SIG-M5 treated with dmso at 0.1 percent for 504 hours (cell line): ENCODE measurements at regions not wholly inside any gene's neighbourhood (a gene's known extent, or its start where the extent isn't known, plus 50 kb on each side); places are given as distances from the start of the nearest gene placed in this dataset.
"Not testable (repeated sequence)": the region's sequence is repeated elsewhere in the genome, so short reads cannot be mapped to it uniquely, and the experiment has no call there.

Experiments
- DNase-seq: peaks from one replicate; lab custom pipeline; 2025; ENCODE audit not compliant: unreplicated experiment; lab: John Stamatoyannopoulos, UW

DNA sequence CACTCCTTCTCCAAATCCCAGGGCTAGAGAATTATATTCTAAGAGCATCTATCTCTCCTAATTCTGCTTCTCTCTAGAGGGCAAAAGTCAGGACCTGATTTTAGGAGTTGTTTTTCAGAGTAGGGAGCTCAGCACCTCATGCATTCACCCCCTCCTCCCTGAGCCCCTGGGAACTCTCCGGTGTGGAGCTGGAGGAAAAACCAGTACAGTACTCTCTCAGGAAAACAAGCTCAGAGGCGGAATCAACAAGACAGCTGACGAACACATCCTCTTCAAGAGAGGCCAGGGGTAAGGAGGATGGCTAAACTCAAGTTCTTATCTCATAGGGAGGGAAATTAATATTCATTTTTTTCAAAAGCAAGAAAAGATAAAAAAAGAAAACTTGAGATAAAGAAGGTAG, 120.1 kb upstream of the CDYL start:
- DNase-seq = no peak

DNA sequence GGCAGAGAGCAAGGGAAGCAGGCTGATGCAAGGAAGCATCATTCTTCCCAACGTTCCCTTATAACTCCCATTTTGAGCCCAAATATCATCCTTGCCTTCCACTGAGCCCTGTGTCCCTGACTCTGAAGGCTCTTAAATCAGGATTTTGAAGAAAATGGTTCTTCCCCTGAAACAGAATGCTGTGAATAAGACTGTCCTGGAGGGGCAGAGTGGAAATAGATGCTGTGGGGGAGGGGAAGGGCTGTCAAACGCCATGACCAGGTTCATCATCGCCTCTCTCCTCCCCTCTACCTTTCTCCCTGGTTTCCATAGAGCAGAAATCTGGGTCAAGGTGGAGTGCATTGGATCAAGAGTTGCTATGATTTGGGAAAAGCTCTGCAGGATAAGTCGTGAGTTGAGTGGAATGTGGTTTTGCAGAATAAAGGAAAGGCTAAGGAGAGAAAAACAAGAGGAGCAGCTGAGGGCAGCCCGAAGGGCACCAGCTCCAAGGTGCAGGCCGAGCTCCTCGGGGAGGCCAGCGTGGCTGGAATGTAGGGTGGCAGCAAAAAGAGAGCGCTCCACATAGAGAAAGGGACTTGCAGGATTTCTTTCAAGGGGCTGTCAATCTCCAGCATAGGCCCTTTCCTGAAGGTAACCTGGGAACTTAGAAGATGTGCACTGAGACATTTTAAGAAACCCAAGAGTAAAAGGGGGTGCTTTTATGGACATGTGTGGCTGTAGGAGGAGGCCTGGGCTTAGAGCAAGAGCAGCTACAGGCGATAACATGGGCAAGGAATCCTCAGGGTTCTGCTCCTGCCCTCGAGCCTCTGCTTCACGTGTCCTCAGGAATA, 120.8 kb upstream of the CDYL start:
- DNase-seq = no peak

DNA sequence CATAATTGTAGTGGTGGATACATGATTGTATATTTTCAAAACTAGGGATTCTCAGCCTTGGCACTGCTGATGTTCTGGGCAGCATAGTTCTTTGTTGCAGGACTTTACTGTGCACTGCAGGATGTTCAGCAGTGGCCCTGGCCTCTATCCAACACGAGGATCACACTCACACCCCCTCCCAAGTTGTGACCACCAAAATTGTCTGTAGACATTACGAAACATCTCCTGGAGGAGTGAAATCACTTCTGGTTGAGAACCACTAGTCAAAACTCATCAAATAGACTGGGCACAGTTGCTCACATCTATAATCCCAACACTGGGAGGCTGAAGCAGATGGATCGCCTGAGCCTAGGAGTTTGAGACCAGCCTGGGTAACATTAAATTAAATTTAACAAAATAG, 123.1 kb upstream of the CDYL start:
- no peak for DNase-seq

DNA sequence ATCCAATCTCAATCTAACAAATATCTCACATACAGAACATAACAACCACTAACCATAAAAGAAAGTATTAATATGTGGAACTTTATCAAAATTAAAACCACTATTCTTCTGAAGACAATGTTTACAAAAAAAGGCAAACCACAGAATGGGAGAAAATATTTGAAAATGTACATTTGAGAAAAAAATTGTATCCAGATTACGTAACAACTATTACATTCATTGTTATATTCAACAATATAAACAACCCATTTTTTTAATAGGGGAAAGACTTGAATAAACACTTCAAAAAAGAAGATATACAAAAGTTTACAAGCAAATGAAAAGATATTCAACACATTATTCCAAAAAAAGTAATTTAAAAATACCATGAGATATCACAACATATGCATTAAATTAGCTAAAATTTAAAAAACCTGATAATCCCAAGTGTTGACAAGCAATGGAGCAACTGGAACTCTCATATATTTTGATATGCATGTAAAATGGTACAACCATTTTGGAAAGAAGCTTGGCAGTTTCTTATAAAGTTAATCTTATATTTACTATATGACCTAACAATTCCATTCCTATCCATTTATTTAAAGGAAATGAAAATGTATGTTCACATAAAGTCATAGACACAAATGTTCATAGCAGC, 124.3 kb upstream of the CDYL start:
- DNase-seq = no peak

DNA sequence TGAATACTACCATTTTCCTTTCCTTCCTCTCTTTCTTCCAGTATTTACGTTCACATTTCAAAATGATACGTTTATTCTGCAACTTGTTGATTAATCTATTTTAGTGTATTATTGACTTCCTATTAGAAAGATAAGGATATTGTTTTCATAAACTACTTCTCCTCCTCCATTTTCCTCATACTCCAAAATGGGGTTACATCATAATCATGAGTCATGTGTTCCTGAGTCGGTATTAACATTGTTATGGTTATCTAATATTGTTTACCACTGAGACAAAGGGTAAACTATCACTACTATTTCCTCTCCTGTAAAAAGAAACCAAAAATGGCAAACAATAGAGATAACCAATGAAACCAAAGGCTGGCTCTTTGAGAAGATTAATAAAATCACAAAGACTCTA, 126.5 kb upstream of the CDYL start:
- no peak for DNase-seq

DNA sequence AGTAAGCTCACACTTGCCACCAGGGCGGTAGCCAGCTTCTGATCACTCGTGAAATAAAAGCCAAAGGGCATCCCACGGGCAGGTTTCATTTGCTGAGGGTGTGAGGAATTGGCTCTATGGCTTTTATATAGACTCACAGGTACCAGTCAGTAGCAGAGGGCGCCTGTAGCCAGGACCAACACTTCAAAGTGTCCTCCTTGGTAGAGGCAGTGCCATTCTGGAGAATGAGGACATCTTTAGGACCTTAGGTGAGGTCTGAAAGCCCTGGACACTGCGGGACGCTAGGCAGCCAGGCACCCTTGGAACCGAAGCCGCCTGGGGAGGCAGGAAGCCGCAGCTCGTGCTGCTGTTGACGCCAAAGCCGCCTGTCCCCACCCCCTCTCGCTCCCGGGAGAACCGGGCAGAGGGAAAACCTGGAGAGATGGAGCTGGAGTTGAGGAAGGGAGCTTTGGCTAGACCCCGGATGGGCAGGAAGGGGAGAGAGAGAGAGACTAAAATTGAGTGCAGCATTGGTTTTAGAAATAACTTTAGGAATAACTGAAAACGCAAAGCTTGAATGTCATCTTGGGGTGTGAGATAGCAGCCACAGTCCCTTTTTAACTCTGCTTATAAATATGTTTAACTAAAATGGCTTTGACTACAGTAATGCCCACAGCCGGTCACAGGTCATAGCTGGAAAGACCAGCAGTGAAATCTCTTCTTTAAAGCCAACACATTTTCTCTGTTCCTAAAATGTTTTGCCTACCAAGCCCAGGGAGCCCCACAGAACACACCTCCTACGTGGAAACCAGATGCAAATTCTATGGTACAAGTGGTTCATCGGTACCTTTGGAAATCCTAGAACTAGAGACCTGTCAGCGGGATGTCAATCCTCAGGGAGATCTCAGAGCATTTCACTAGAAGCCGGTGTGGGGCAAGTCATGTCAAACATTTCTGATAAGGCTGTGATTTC, 128.5 kb upstream of the CDYL start:
- DNase-seq = no peak

DNA sequence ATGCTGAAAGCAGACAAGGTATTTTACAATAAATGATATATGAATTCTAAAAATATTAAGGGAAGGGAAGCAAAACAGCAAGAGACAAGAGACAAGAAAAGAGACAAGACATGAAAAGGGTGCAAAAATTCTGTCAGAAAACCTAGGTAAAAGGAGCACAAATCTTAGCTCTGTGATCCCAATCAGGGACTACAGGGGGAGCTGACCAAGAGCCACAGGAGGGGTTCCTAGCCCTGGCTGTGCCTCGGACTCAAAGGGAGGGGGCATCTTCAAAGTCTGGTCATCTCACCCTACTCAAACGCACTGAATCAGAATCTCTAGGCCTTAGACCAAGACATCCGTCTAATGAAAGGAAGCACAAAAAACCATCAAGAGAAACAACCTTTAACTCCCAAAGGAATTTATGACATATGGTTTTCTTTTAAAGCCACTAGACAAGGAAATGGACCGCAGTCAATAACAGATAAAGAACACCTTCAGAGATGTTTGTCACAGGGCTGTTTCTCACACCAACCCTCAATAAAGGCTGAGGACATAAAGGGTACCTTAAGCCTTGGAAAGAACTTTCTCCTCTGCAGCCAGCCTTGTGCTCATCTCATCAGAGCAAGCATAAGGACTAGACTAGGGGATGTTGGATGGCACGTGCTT, 130.4 kb upstream of the CDYL start:
- no peak for DNase-seq

DNA sequence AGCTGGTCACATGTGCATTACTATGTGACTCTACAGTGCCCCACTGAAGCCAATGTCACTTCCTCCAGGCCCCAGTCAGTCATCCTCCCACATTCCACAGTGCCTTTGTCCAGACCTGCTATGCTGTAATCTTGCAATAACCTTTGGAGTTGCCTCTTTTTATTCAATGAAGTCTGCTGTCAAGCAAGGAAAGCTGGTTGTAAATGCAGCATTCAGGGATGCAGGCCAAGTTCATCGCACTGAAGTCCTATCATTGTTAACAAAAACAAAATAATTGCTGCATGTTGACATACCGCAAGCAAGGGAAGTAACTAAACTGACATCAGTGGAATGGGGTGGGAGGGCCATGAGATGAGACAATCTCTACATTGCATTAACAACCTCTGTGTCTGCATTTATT, 131.2 kb upstream of the CDYL start:
- no peak for DNase-seq

DNA sequence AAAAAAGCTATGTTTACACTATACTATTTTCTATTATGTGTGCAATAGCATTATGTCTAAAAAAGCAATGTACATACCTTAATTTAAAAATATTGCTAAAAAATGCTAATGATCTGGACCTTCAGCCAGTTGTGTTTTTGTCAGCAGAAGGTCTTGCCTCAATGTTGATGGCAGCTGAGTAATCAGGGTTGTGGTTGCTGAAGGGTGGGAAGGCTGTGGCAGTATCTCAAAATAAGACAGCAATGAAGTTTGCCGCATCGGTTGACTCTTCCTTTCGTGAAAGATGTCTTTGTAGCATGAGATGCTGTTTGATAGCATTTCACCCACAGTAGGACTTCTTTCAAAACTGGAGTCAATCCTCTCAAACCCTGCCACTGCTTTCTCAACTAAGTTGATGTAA, 134.7 kb upstream of the CDYL start:
- no peak for DNase-seq

DNA sequence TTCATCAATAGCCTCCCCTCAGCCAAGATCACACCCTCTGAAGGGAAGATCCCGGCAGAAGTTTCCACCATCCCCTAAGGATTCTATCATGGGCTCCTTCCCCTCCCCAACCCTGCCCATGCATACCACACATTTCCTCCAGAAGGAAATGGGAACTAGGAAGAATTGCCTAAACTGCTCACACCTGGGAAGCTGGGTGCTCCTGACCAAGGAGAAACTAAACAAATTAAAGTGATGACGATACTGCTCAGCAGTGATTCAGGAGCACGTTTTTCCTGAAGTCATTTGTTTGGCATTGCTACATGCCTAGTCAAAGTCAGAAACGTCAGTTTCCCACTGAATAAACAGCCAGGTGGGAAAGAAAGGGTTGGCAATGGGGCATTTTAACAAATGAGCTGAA, 136.1 kb upstream of the CDYL start:
- no peak for DNase-seq

DNA sequence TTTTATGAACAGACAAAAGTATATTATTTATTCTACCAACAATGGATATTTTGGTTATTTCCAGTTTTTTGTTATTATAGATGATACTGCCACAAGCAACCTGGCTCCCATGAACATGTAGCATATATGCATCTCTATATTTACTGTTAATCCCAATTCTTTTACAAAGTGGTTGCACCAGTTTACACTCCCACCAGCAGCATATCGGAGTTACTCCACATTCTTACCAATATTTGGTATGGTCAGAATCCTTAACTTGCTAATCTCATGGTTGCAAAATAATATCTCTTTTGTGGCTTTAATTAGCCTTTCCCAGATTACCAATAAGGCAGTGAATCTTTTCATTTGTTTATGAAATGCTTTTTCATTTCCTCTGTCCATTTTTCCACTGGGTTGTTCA, 137.6 kb upstream of the CDYL start:
- DNase-seq = no peak

DNA sequence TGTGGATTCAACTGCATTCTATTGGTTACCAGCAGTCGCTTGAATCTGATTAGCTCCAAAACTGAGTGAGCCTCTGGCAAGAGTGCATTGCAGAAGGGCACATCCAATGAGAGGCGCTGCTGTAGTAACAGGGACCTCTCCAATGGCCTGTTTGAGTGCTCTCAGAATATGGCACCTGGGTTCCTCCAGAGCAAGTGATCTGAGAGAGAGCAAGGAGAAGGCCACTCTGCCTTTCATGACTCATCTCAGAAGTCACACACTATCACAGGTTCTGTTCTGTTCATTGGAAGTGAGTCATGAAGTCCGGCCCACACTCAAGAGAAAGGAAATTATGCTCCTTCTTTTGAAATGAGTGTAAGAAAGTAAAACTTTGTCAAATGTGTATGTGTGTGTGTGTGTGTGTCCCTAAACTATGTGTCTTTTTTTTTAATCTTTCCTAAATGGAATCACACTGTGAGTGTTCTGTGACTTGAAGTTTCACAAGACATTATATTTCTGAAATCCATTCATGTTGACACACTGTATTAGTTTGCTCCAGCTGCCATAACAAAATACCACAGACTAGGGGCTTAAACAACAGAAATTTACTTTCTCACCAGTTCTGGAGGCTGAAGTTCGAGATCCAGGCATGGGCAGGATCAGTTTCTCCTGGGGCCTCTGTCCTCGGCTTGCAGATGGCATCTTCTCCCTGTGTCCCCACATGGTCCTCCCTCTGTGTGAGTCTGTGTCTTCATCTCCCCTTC, 138.3 kb upstream of the CDYL start:
- no peak for DNase-seq

DNA sequence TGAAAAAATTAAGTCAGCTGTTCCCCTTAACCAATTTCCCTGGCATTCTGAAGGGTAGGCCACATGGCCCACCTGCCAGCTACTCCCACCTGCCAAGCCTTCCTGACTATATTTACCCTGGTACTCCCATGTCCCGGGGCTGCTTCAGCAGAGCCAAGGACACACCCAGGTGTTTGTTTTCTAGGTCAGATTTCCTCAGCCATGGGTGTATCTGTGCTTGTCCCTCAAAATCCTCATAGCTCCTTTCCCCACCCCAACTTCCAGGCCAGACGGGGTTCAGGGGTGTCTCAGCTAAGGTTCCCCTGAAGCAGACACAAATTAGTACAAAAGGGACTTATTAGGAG, 139.4 kb upstream of the CDYL start:
- DNase-seq = no peak

DNA sequence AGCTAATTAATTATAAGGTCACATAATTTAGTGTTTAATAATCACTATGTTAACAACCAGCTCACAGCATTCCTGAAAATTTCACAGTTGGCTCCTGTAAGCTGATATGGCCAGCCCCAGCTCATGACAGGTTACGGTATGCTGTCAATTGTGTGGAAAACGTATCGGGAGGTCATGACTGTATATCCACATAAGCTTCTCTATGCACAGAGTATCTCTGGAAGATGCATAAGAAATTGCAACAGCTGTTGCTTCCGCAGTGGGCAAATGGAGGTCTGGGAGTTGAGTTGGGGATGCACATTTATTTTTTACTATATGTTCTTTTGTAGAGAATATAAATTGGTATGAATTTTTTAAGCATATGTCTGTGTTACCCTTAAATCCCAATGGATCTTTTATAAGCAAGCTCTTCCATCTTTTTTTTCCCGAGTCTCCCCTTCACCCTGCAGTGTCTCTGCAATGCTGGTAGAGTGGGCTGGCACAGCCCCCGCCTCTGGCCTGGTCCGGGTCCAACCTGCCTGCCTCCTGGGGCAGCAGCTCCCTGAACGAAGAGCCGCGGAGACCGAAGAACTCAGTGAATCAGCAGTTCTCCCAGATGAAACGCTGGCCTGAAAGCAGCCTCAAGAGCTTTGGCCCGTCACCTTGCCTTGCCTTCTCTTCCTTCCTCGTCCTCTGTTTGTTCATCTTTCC, 139.9 kb upstream of the CDYL start:
- DNase-seq = no peak

DNA sequence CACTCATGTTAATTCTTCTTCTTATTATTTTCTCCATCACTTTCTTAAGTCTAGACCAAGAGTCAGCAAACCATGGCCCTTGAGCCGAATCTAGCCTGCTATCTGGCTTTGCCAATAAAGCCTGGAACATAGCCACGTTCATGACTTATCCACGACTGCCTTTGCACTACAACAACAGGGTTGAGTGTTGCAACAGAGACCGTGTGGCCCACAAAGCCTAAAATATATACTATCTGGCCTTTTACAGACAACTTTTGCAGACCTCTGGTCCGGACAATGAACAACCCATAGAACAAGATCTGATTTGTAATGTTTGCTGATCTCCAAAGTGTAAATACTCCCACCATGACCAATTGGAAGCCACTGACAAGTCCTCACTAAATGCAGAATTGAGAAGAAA, 140.5 kb upstream of the CDYL start:
- no peak for DNase-seq

DNA sequence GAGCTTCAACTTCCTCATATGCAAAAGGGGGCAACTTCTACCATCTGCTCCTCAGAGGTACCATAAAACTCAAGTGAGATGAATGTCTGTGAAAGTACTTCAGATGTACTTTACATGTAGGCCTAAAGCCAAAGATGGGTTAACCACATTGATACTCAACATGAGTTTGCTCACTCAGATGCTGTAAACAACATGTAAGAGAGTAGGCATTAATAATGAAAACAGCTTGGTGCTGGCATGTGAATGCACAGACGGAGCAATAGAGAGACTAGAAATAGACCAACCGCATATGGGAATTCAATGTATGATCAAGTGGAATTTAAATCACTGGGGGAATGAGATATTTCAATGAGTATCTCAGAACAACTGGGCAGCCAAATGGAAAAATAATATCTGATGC, 143.8 kb upstream of the CDYL start:
- no peak for DNase-seq

DNA sequence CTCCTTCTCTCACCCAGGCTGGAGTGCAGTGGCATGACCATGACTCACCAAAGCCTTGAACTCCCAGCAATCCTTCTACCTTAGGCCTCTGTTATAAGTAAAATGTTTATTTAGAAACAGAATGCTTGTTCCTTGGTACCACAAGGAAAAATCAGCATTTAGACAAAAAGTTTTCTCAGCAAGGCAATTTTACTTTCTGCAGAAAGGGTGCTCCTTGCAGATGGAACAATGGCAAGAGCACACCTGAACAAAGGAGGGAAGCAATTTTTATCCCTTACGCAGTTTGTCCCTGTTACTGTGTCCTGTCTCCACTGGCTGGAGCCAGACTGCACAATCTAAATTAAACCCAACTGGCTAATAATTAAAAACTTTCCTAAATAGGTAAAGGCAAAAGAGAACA, 146.4 kb upstream of the CDYL start:
- not testable (repeated sequence) for DNase-seq

DNA sequence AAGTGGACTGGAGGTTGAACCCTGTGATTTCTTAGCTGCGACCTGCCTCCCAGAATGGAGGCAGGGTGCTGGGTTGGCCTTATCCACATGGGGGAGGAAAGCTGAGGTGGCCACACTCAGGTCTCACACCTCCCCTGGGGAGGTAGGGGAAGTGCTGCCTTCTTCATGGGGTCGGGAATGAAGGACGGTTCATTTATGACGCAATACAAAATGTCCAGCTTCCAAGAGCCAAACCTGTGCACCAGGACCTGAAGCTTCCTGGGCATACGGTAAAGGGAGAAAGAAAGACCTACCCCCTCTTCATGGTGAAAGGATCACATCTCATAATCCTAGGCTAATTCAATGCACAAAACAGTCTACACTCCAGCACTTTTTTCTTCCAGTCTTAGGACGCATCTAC, 150.6 kb upstream of the CDYL start:
- no peak for DNase-seq

DNA sequence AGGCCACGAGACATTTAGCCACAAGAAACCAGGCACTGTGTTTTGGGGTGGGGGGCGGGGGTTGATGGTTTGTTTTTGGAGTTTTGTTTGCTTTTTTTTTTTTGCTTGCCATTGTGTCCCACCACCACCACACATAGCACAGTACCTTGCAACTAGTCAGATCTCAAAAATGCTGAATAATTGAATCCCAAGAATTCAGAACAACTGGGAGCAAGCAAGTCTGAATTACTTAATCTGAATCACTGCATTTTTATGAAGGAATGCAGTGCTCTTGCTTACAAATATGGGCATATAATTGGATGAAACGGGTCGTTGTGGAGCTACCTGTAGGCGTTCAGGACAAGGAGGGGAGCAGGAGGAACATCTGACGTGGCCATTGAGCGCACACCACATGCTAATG, 151.5 kb upstream of the CDYL start:
- DNase-seq = no peak
